GM12891 (cell line): ENCODE measurements at regions not wholly inside any gene's neighbourhood (a gene's known extent, or its start where the extent isn't known, plus 50 kb on each side); places are given as distances from the start of the nearest gene placed in this dataset.

Source experiments
- POLR2A ChIP-seq: IDR thresholded peaks from 2 replicates; pipeline ENCODE4 v1.6.1; 2011; ENCODE audit warnings: low read depth, low read length, control low read depth
- POLR2AphosphoS5 ChIP-seq: IDR thresholded peaks from 2 replicates; pipeline ENCODE4 v1.6.1; 2011; ENCODE audit warnings: low read depth, low read length, control low read depth
- TAF1 ChIP-seq: IDR thresholded peaks from 2 replicates; pipeline ENCODE4 v1.6.1; 2011; ENCODE audit warnings: low read depth, low read length, control low read depth

GRCh38 chr15:88389120-88389519 is 78.1 kb downstream of the MRPL46 start:
- TF ChIP-seq POLR2A, result no peak
- TF ChIP-seq POLR2AphosphoS5, result no peak
- no peak for TF ChIP-seq TAF1
